ENCODE measurements at regions not wholly inside any gene's neighbourhood (a gene's known extent, or its start where the extent isn't known, plus 50 kb on each side); places are given as distances from the start of the nearest gene placed in this dataset.

DNA sequence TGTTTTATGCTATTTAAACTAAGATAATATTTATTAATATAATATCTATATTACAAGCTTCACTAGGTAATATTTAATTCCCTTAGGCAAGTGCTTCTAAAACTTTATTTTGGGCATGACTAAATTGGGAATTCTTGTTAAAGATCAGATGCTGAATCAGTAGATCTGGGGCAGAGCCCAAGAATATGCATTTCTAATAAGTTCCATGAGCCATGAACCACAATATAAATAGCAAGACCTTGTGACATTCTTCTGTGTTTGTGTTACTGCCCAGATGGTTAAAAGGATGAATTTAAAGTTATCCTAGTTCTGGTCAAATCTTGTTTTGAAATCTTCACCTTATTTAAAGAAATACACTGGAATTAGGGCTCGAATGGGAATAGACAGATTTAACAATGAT, 258.4 kb upstream of the CACNA2D1 start:
- no peak for DNase-seq (ENCODE audit: low read depth)
- no peak for TF ChIP-seq CTCF (IDR thresholded peaks at IDR 0.05; ENCODE audit: low read length, missing control alignments)
- no peak overlapping the region for H3K4me3 ChIP-seq (replicated peaks; ENCODE audit: low read depth, low read length)

GRCh38 chr7:82700741-82701140, 257.2 kb upstream of the CACNA2D1 start:
- TF ChIP-seq CTCF (IDR thresholded peaks at IDR 0.05; ENCODE audit: low read length, missing control alignments) = no peak
- DNase-seq (ENCODE audit: low read depth) = no peak
- no peak overlapping the region for H3K4me3 ChIP-seq (replicated peaks; ENCODE audit: low read depth, low read length)

DNA sequence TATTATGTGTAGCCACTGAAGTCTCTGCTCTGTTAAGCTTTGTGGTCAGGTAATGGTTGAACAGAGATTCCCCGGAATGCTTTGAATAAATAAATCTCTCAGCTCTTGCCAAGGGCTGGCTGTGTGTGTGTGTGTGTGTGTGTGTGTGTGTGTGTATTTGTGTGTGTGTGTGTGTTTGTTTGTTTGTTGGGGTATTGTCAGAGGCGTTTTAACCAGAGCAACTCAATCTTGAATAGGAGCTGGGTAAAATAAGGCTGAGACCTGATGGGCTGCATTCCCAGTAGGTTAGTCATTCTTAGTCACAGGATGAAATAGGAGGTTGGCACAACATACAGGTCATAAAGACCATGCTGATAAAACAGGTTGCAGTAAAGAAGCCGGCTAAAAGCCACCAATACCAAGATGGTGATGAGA, 256.2 kb upstream of the CACNA2D1 start:
- no peak for TF ChIP-seq CTCF (IDR thresholded peaks at IDR 0.05; ENCODE audit: low read length, missing control alignments)
- H3K4me3 ChIP-seq (replicated peaks; ENCODE audit: low read depth, low read length) = no peak overlapping the region
- DNase-seq (ENCODE audit: low read depth) = peak; percentile 27

DNA sequence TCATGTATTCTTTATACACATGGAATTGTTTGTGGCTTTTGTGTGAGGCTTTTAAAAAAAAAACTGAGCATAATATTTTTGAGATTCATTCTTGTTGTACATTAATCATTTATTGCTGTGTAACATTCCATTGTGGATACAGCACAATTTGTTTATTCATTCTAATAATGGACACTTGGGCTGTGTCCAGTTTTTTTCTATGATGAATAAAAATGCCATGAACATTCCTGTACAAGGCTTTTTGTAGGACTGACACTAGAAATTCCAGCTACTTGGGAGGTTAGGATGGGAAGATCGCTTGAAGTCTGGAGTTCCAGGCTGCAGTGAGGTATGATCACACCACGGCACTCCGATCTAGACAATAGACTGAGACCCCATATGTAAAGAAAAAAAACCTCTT, 254.3 kb upstream of the CACNA2D1 start:
- TF ChIP-seq CTCF (IDR thresholded peaks at IDR 0.05; ENCODE audit: low read length, missing control alignments) = no peak
- no peak overlapping the region for H3K4me3 ChIP-seq (replicated peaks; ENCODE audit: low read depth, low read length)
- peak; percentile 50 for DNase-seq (ENCODE audit: low read depth)

DNA sequence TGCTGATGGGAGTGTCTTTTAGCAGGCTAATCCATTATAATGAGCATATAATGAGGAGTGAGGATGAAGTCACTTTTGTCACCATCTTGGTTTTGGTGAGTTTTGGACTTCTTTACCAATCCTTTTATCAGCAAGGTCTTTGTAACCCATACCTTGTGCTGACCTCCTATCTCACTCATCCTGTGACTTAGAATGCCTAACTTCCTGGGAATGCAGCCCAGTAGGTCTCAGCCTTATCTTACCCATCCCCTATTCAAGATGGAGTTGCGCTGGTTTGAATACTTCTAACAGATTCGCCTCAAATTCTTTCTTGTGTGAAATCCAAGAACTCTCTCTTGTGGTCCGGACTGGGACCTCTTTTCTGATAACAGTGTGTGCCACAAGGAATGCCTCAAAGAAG, 253.1 kb upstream of the CACNA2D1 start:
- H3K4me3 ChIP-seq (replicated peaks; ENCODE audit: low read depth, low read length) = no peak overlapping the region
- no peak for DNase-seq (ENCODE audit: low read depth)
- no peak for TF ChIP-seq CTCF (IDR thresholded peaks at IDR 0.05; ENCODE audit: low read length, missing control alignments)

DNA sequence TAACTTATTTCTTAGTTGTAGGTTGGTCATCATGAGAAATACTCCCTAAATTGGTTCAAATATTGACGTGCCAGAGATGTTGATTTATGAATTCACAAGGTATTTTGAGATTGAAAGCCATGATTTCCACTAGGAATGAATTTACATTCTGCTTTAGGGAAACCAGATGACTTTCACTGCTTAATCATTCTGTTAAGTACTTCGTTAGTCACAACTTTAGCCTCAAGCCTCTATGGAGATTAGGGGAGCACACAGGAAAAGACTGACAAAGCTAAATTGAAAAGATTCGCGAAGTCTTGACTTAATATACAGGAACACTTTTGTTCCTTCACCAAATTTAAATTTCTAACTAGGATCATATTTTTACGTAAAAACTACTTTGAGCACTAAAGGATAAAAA, 250.4 kb upstream of the CACNA2D1 start:
- DNase-seq (ENCODE audit: low read depth) = no peak
- no peak for TF ChIP-seq CTCF (IDR thresholded peaks at IDR 0.05; ENCODE audit: low read length, missing control alignments)

GRCh38 chr7:82690929-82691328, 247.4 kb upstream of the CACNA2D1 start:
- no peak overlapping the region for H3K4me3 ChIP-seq (replicated peaks; ENCODE audit: low read depth, low read length)
- no peak for TF ChIP-seq CTCF (IDR thresholded peaks at IDR 0.05; ENCODE audit: low read length, missing control alignments)
- DNase-seq (ENCODE audit: low read depth) = no peak

More for the DNA sequence above, 250.4 kb upstream of the CACNA2D1 start:
- H3K4me3 ChIP-seq (replicated peaks; ENCODE audit: low read depth, low read length) = no peak overlapping the region

Data from fibroblast of pulmonary artery (primary cell).